H9 (cell line): ENCODE measurements at regions not wholly inside any gene's neighbourhood (a gene's known extent, or its start where the extent isn't known, plus 50 kb on each side); places are given as distances from the start of the nearest gene placed in this dataset.

Experiments used
- DNase-seq: peaks from one replicate; pipeline ENCODE4 v3.0.0-alpha.2; 2017
- H2AFZ ChIP-seq: one replicate; pipeline ENCODE4 v1.6.1; 2013; ENCODE audit warnings: mild to moderate bottlenecking, low read length, control low read depth, moderate library complexity
- H2AK5ac ChIP-seq: 2 replicates; pipeline ENCODE4 v1.6.1; 2013; ENCODE audit warnings: low read length, control low read depth, mixed read lengths; ENCODE audit not compliant: insufficient read length
- H2BK120ac ChIP-seq: one replicate; pipeline ENCODE4 v1.6.1; 2013; ENCODE audit warnings: low read depth, mild to moderate bottlenecking, low read length, control low read depth, inconsistent platforms; ENCODE audit not compliant: poor library complexity, severe bottlenecking
- H2BK12ac ChIP-seq: 2 replicates; pipeline ENCODE4 v1.6.1; 2013; ENCODE audit warnings: low read length, control low read depth, mixed read lengths, low read depth; ENCODE audit not compliant: insufficient read length
- H2BK15ac ChIP-seq: 2 replicates; pipeline ENCODE4 v1.6.1; 2013; ENCODE audit warnings: low read depth, low read length, control low read depth
- H2BK20ac ChIP-seq: one replicate; pipeline ENCODE4 v1.6.1; 2013; ENCODE audit warnings: low read depth, mild to moderate bottlenecking, low read length, control low read depth, inconsistent platforms; ENCODE audit not compliant: poor library complexity, severe bottlenecking
- H2BK5ac ChIP-seq: 2 replicates; pipeline ENCODE4 v1.6.1; 2013; ENCODE audit warnings: low read length, control low read depth, mixed read lengths; ENCODE audit not compliant: insufficient read length
- H3K14ac ChIP-seq: 2 replicates; pipeline ENCODE4 v1.6.1; 2013; ENCODE audit warnings: low read length, control low read depth; ENCODE audit not compliant: insufficient read depth
- H3K18ac ChIP-seq: 2 replicates; pipeline ENCODE4 v1.6.1; 2013; ENCODE audit warnings: low read depth, mild to moderate bottlenecking, mixed read lengths, low read length, control low read depth; ENCODE audit not compliant: insufficient read length
- H3K23ac ChIP-seq: 2 replicates; pipeline ENCODE4 v1.6.1; 2013; ENCODE audit warnings: low read length, control low read depth, mixed read lengths, low read depth; ENCODE audit not compliant: insufficient read length
- H3K23me2 ChIP-seq: 2 replicates; pipeline ENCODE4 v1.6.1; 2013; ENCODE audit warnings: low read depth, mild to moderate bottlenecking, mixed read lengths, low read length, control low read depth; ENCODE audit not compliant: insufficient read length, poor library complexity, severe bottlenecking
- H3K27ac ChIP-seq: 2 replicates; pipeline ENCODE4 v1.5.1; 2013; ENCODE audit warnings: low read length, control low read depth, mixed read lengths, low read depth; ENCODE audit not compliant: insufficient read length
- H3K27me3 ChIP-seq: 2 replicates; pipeline ENCODE4 v1.6.1; 2013; ENCODE audit warnings: low read length, control low read depth, inconsistent platforms; ENCODE audit not compliant: insufficient read depth
- H3K4ac ChIP-seq: 2 replicates; pipeline ENCODE4 v1.6.1; 2013; ENCODE audit warnings: low read depth, mild to moderate bottlenecking, control low read depth, inconsistent platforms, low read length, moderate library complexity
- H3K4me1 ChIP-seq: 2 replicates; pipeline ENCODE4 v1.6.1; 2013; ENCODE audit warnings: low read length, control low read depth, inconsistent platforms; ENCODE audit not compliant: insufficient read depth
- H3K4me2 ChIP-seq: 2 replicates; pipeline ENCODE4 v1.6.1; 2013; ENCODE audit warnings: low read length, control low read depth, mixed read lengths; ENCODE audit not compliant: insufficient read length, insufficient read depth
- H3K56ac ChIP-seq: 2 replicates; pipeline ENCODE4 v1.6.1; 2013; ENCODE audit warnings: low read depth, mild to moderate bottlenecking, mixed read lengths, low read length, control low read depth; ENCODE audit not compliant: insufficient read length
- H3K79me1 ChIP-seq: 2 replicates; pipeline ENCODE4 v1.6.1; 2013; ENCODE audit warnings: low read depth, mild to moderate bottlenecking, moderate library complexity, low read length, control low read depth, inconsistent platforms; ENCODE audit not compliant: insufficient read depth, poor library complexity, severe bottlenecking
- H3K79me2 ChIP-seq: 2 replicates; pipeline ENCODE4 v1.6.1; 2013; ENCODE audit warnings: low read length, control low read depth, inconsistent platforms; ENCODE audit not compliant: insufficient read depth
- H3K9ac ChIP-seq: 2 replicates; pipeline ENCODE4 v1.6.1; 2013; ENCODE audit warnings: low read length, control low read depth, mixed read lengths; ENCODE audit not compliant: insufficient read length; ENCODE audit errors: extremely low read depth
- H3K9me3 ChIP-seq: one replicate; pipeline ENCODE4 v1.6.1; 2013; ENCODE audit warnings: low read depth, low read length, inconsistent platforms; ENCODE audit not compliant: control insufficient read depth
- H3T11ph ChIP-seq: one replicate; pipeline ENCODE4 v1.6.1; 2013; ENCODE audit warnings: mild to moderate bottlenecking, low read length, control low read depth, inconsistent platforms
- H4K20me1 ChIP-seq: one replicate; pipeline ENCODE4 v1.6.1; 2013; ENCODE audit not compliant: control insufficient read depth, insufficient read length, insufficient read depth
- H4K5ac ChIP-seq: 2 replicates; pipeline ENCODE4 v1.6.1; 2013; ENCODE audit warnings: low read depth, mild to moderate bottlenecking, mixed read lengths, low read length, control low read depth; ENCODE audit not compliant: insufficient read length
- H4K8ac ChIP-seq: replicated peaks from 2 replicates; pipeline ENCODE4 v1.6.1; 2013; ENCODE audit warnings: low read length, control low read depth, mixed read lengths, low read depth; ENCODE audit not compliant: insufficient read length
- H4K91ac ChIP-seq: 2 replicates; pipeline ENCODE4 v1.6.1; 2013; ENCODE audit warnings: low read depth, mild to moderate bottlenecking, moderate library complexity, mixed read lengths, low read length, control low read depth; ENCODE audit not compliant: insufficient read length
- H3K27ac Mint-ChIP-seq, 3 experiments: 2 replicates in 2 of 3; 3 replicates in 1 of 3; pipeline ENCODE4 v1.8.0; 2020 to 2021; ENCODE audit warnings: mixed read lengths in 3 of 3, mild to moderate bottlenecking in 1 of 3, moderate library complexity in 1 of 3
- H3K27me3 Mint-ChIP-seq: 2 replicates; pipeline ENCODE4 v1.8.0; 2021; ENCODE audit warnings: low read depth, mild to moderate bottlenecking, moderate library complexity, mixed read lengths
- H3K36me3 Mint-ChIP-seq, 3 experiments: 2 replicates in 2 of 3; 3 replicates in 1 of 3; pipeline ENCODE4 v1.8.0; 2020 to 2021; ENCODE audit warnings: low read depth in 3 of 3, mixed read lengths in 3 of 3; ENCODE audit not compliant: insufficient read depth in 1 of 3
- H3K4me1 Mint-ChIP-seq, 2 experiments: 2 replicates each; pipeline ENCODE4 v1.8.0; 2020; ENCODE audit warnings: mixed read lengths in 2 of 2
- H3K4me3 Mint-ChIP-seq, 2 experiments: 2 replicates in 1 of 2; 3 replicates in 1 of 2; pipeline ENCODE4 v1.8.0; 2020 to 2021; ENCODE audit warnings: mild to moderate bottlenecking in 2 of 2, mixed read lengths in 2 of 2, moderate library complexity in 1 of 2
- H3K9me3 Mint-ChIP-seq, 2 experiments: 2 replicates in 1 of 2; 3 replicates in 1 of 2; pipeline ENCODE4 v1.8.0; 2020; ENCODE audit warnings: mild to moderate bottlenecking in 2 of 2, mixed read lengths in 2 of 2, moderate library complexity in 1 of 2
- WGBS: extraction: QIAGEN DNeasy Blood & Tissue Kit; methylation state at CpG from one replicate; pipeline ENCODE4 v1.1.7; 2013; ENCODE audit warnings: missing lambda C conversion rate, low lambda C conversion rate, mixed read lengths; ENCODE audit not compliant: insufficient read length; ENCODE audit errors: extremely low coverage; 5-methylcytosine and 5-hydroxymethylcytosine counted together
- TF ChIP-seq, protein P1 (sequence below): fragments of 200-600 bp; sonication (generic); conservative IDR thresholded peaks from 3 replicates; pipeline ENCODE4 v1.8.0; 2021; ENCODE audit warnings: antibody characterized with exemption, mild to moderate bottlenecking

DNA sequence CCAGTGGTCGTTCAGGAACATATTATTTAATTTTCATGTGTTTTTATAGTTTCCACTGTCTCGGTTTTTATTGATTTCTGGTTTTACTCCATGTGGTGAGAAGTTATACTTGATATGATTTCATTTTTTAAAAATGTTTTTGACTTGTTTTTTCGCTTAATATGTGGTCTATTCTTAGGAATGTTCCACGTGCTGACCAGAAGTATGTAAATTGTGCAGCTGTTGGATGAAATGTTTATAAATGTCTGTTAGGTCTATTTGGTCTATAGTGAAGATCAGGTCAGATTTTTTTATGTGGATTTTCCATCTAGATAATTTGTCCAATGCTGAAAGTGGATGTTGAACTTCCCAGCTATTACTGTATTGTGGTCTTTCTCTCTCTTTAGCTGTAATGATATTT lies 433.8 kb upstream of the MIS18BP1 start:
- no peak overlapping the region for H3K4me2 ChIP-seq
- H3K4me1 ChIP-seq: no peaks in the 10 kb centered on the region
- H3K4me3 Mint-ChIP-seq: no peak overlapping the region
- H3K27me3 Mint-ChIP-seq: no peaks in the 10 kb centered on the region
- peaks cover 25 to 28% of the 10 kb centered on the region in 2 experiments for H3K9me3 Mint-ChIP-seq
- H2BK120ac ChIP-seq: no peak overlapping the region
- no peak overlapping the region for H2BK15ac ChIP-seq
- H3K36me3 Mint-ChIP-seq: peaks cover 3 to 13% (median 4%) of the 10 kb centered on the region in 3 experiments; a peak in 4 of 7 replicates
- no peaks in the 10 kb centered on the region for H3K9me3 ChIP-seq
- WGBS: no CpG with 5 or more reads among the region's 4 CpGs
- no peak overlapping the region for H3K56ac ChIP-seq
- TF ChIP-seq, protein P1, sequence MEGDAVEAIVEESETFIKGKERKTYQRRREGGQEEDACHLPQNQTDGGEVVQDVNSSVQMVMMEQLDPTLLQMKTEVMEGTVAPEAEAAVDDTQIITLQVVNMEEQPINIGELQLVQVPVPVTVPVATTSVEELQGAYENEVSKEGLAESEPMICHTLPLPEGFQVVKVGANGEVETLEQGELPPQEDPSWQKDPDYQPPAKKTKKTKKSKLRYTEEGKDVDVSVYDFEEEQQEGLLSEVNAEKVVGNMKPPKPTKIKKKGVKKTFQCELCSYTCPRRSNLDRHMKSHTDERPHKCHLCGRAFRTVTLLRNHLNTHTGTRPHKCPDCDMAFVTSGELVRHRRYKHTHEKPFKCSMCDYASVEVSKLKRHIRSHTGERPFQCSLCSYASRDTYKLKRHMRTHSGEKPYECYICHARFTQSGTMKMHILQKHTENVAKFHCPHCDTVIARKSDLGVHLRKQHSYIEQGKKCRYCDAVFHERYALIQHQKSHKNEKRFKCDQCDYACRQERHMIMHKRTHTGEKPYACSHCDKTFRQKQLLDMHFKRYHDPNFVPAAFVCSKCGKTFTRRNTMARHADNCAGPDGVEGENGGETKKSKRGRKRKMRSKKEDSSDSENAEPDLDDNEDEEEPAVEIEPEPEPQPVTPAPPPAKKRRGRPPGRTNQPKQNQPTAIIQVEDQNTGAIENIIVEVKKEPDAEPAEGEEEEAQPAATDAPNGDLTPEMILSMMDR: no peak
- no peak overlapping the region for H2BK20ac ChIP-seq
- no peak overlapping the region for H3K4ac ChIP-seq
- no peaks in the 10 kb centered on the region for H3K23me2 ChIP-seq
- no peak overlapping the region for H2AFZ ChIP-seq
- no peak overlapping the region for H3T11ph ChIP-seq
- H3K27ac ChIP-seq: no peak overlapping the region
- H3K79me2 ChIP-seq: no peaks in the 10 kb centered on the region
- H3K4me1 Mint-ChIP-seq: no peaks in the 10 kb centered on the region
- H4K8ac ChIP-seq: no peak overlapping the region
- H3K23ac ChIP-seq: no peak overlapping the region
- H4K91ac ChIP-seq: no peak overlapping the region
- H2AK5ac ChIP-seq: no peak overlapping the region
- no peaks in the 10 kb centered on the region for H3K79me1 ChIP-seq
- H2BK12ac ChIP-seq: no peak overlapping the region
- no peak for DNase-seq
- no peak overlapping the region for H2BK5ac ChIP-seq
- H3K27ac Mint-ChIP-seq: no peak overlapping the region
- H3K9ac ChIP-seq: no peak overlapping the region
- H3K18ac ChIP-seq: no peak overlapping the region
- no peak overlapping the region for H4K5ac ChIP-seq
- no peak overlapping the region for H3K14ac ChIP-seq
- no peaks in the 10 kb centered on the region for H3K27me3 ChIP-seq
- no peaks in the 10 kb centered on the region for H4K20me1 ChIP-seq
